ENCODE measurements at regions not wholly inside any gene's neighbourhood (a gene's known extent, or its start where the extent isn't known, plus 50 kb on each side); places are given as distances from the start of the nearest gene placed in this dataset.

DNA sequence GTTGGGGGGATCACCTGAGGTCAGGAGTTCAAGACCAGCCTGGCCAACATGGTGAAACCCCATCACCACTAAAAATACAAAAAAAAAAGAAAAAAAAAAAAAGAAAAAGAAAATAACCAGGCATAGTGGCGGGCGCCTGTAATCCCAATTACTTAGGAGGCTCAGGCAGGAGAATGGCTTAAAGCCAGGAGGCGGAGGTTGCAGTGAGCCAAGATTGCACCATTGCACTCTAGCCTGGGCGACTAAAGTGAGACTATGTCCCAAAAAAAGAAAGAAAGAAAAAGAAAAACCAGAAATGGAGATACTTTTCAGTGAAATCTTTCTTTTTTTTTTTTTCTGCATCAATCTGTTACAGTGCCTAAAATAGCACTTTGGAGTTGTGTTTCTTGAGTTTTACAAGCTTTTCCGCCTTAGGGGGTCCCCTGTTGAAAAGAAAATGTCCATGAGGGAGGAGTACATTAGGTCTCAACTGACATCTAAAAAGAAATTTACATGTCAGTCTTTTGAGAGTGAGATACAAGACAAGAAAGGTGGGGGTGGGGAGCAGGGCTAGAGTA, 82.9 kb upstream of the VASH1 start:
- TF ChIP-seq, protein P1, sequence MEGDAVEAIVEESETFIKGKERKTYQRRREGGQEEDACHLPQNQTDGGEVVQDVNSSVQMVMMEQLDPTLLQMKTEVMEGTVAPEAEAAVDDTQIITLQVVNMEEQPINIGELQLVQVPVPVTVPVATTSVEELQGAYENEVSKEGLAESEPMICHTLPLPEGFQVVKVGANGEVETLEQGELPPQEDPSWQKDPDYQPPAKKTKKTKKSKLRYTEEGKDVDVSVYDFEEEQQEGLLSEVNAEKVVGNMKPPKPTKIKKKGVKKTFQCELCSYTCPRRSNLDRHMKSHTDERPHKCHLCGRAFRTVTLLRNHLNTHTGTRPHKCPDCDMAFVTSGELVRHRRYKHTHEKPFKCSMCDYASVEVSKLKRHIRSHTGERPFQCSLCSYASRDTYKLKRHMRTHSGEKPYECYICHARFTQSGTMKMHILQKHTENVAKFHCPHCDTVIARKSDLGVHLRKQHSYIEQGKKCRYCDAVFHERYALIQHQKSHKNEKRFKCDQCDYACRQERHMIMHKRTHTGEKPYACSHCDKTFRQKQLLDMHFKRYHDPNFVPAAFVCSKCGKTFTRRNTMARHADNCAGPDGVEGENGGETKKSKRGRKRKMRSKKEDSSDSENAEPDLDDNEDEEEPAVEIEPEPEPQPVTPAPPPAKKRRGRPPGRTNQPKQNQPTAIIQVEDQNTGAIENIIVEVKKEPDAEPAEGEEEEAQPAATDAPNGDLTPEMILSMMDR (IDR thresholded peaks at IDR 0.05), result no peak
- TF ChIP-seq POLR2A (IDR thresholded peaks at IDR 0.05), result no peak
- no peak overlapping the region for H3K4me3 ChIP-seq
- no peak for DNase-seq

DNA sequence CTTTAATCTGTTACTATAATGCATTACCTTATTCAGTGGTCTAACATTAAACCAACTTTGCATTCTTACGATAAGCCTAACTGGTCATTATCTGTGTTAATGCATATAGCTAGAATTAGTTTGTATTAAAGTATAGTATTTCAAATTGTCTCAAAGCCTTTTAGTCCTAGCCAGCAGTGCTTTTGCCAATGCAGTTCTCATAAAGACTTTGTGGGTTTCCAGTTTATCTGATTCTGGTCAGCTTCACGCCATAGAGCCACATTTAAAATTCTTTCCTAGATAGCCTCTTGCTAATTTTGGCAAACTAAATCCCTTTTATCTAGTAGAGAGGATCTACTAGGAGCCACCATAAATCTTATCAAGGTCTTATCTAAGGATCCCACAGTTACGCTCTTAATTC, 78.9 kb upstream of the VASH1 start:
- Histone ChIP-seq H3K4me3 (no peak overlapping the region), H3K4me1 (replicated peaks in 1 of 2) (no peaks in the 10 kb centered on the region), H3K36me3 (replicated peaks in 1 of 2) (no peaks in the 10 kb centered on the region), H3K9me3 (replicated peaks in 1 of 3) (peaks cover 0 to 14% (median 7%) of the 10 kb centered on the region in 3 donors), H3K27ac (no peak overlapping the region), H3K27me3 (no peaks in the 10 kb centered on the region)
- TF ChIP-seq, protein P1 (IDR thresholded peaks at IDR 0.05), result no peak
- no peak for TF ChIP-seq POLR2A (IDR thresholded peaks at IDR 0.05)
- intact Hi-C loops (cut with DNase I), result no loop called here
- whole genome bisulfite sequencing, 4 donors, result 71 to 83% (median 77%) methylated on average over 3 of the region's 3 CpGs
- DNase-seq, result no peak

More for the DNA sequence above, 82.9 kb upstream of the VASH1 start:
- intact Hi-C loops (cut with DNase I), result no loop called here
- no peaks in the 10 kb centered on the region for H3K27me3 ChIP-seq
- no peak overlapping the region for H3K27ac ChIP-seq
- WGBS, 4 donors, result 84 to 89% (median 87%) methylated on average over 5 of the region's 5 CpGs
- H3K9me3 ChIP-seq (replicated peaks in 1 of 3), result peaks cover 0 to 14% (median 7%) of the 10 kb centered on the region in 3 donors
- no peaks in the 10 kb centered on the region for H3K4me1 ChIP-seq (replicated peaks in 1 of 2)
- H3K36me3 ChIP-seq (replicated peaks in 1 of 2), result no peaks in the 10 kb centered on the region

DNA sequence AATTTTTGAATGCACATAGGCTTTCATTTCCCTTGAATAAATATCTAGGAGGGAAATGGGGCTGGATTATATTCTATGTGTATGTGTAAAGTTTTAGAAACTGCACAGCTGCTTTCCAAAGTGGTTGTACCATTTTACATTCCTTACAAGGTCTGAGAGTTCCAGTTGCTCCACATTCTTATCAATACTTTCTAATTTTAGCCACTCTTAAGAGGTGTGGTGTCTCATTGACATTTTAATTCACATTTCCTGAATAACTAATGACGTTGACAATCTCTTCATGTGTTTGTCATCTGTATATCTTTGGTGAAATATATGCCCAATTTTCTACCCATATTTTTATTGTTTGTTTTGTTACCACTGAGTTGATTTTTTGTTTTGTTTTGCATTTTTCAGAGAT, 74.6 kb upstream of the VASH1 start:
- 49 to 75% (median 54%) methylated on average over 1 of the region's 1 CpG for WGBS, 4 donors

DNA sequence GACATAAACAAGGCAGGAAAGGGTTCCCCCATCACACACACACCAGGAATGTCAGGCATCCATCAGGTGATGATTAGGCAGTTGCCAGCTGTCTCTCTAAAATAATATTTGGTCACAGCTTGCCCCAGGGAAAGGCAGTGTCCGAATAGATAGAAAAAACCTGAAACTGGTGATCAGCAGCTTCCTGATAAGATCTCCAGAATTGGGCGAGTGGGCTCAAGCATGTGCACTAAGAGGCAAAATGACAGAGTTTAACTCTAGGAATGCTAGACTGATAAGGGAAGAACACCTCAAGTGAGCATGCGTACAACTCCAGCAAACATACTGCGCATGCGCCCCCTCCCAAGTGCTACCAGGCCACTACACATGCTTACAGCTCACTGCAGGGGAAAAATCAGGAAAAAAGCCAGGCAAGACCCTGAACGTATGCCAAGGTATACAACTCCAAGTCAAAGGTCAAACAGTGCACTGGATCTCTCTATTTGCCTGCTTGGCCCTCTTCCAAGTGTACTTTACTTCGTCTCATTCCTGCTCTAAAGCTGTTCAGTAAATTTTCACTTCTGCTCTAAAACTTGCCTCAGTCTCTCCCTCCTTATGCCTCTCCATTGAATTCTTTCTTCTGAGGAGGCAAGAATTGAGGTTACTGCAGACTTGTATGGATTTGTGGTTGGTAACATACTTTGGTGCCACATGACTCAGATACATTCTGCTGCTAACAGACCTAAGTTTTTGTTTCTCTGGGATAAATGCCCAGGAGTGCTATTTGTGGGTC, 73.5 kb upstream of the VASH1 start:
- no peak for DNase-seq
- 57 to 66% (median 60%) methylated on average over 7 of the region's 7 CpGs for WGBS, 4 donors
- TF ChIP-seq, protein P1 (IDR thresholded peaks at IDR 0.05), result no peak
- no peak for TF ChIP-seq POLR2A (IDR thresholded peaks at IDR 0.05)

More for the DNA sequence above, 74.6 kb upstream of the VASH1 start:
- Histone ChIP-seq H3K27me3 (no peaks in the 10 kb centered on the region), H3K36me3 (replicated peaks in 1 of 2) (no peaks in the 10 kb centered on the region), H3K9me3 (replicated peaks in 1 of 3) (peaks cover 0 to 22% (median 7%) of the 10 kb centered on the region in 3 donors), H3K4me3 (no peak overlapping the region), H3K4me1 (replicated peaks in 1 of 2) (no peaks in the 10 kb centered on the region), H3K27ac (no peak overlapping the region)
- intact Hi-C loops (cut with DNase I), result no loop called here
- DNase-seq, result no peak
- TF ChIP-seq, protein P1 (IDR thresholded peaks at IDR 0.05), result no peak
- TF ChIP-seq POLR2A (IDR thresholded peaks at IDR 0.05), result no peak

More for the DNA sequence above, 73.5 kb upstream of the VASH1 start:
- Histone ChIP-seq H3K9me3 (replicated peaks in 1 of 3) (peaks cover 0 to 11% (median 3%) of the 10 kb centered on the region in 3 donors), H3K4me1 (replicated peaks in 1 of 2) (no peaks in the 10 kb centered on the region), H3K36me3 (replicated peaks in 1 of 2) (no peaks in the 10 kb centered on the region), H3K4me3 (no peak overlapping the region), H3K27me3 (no peaks in the 10 kb centered on the region), H3K27ac (no peak overlapping the region)
- intact Hi-C loops (cut with DNase I), result no loop called here

Data from adrenal gland (tissue), 9 donors.